ENCODE measurements at regions not wholly inside any gene's neighbourhood (a gene's known extent, or its start where the extent isn't known, plus 50 kb on each side); places are given as distances from the start of the nearest gene placed in this dataset.

- no peak overlapping the region for H2BK20ac ChIP-seq (ENCODE audit: low read depth, low read length, poor library complexity, severe bottlenecking)
- Mint-ChIP-seq H3K27me3 (ENCODE audit: low read depth) (peaks cover 3% of the 10 kb centered on the region), H3K9me3 (no peaks in the 10 kb centered on the region; a peak in 1 of 5 replicates), H3K27ac (peak overlapping the region in 2 of 3 experiments; percentile 24 to 25; a peak in 2 of 7 replicates), H3K4me3 (no peak overlapping the region), H3K36me3 (ENCODE audit: insufficient read depth in 1 of 3, low read depth in 3 of 3) (no peaks in the 10 kb centered on the region), H3K4me1 (peaks cover 7 to 9% of the 10 kb centered on the region in 2 experiments)
- peaks cover 5% of the 10 kb centered on the region; the same call in 1 of the 2 replicates for H3K4me1 ChIP-seq (ENCODE audit: insufficient read depth, low read length)
- no peak overlapping the region for H3K18ac ChIP-seq (ENCODE audit: insufficient read length, low read depth, low read length)
- H3K9ac ChIP-seq (ENCODE audit: extremely low read depth, insufficient read length, low read length): no peak overlapping the region
- no peak for TF ChIP-seq CTCF (conservative IDR thresholded peaks at IDR 0.05)
- no peak overlapping the region for H4K5ac ChIP-seq (ENCODE audit: insufficient read length, low read depth, low read length)
- no peak overlapping the region for H2BK5ac ChIP-seq (ENCODE audit: insufficient read length, low read length)
- H3K56ac ChIP-seq (ENCODE audit: insufficient read length, low read depth, low read length): no peak overlapping the region
- H2BK12ac ChIP-seq (ENCODE audit: insufficient read length, low read depth, low read length): no peak overlapping the region
- H3K79me1 ChIP-seq (ENCODE audit: insufficient read depth, low read depth, low read length, poor library complexity, severe bottlenecking): no peaks in the 10 kb centered on the region
- H2AFZ ChIP-seq (ENCODE audit: low read length): no peak overlapping the region
- H3K9me3 ChIP-seq (ENCODE audit: control insufficient read depth, low read depth, low read length): no peaks in the 10 kb centered on the region
- H3K4ac ChIP-seq (ENCODE audit: low read depth, low read length): no peak overlapping the region
- no peaks in the 10 kb centered on the region for H4K20me1 ChIP-seq (ENCODE audit: control insufficient read depth, insufficient read depth, insufficient read length)
- H3K27me3 ChIP-seq (ENCODE audit: insufficient read depth, low read length): no peaks in the 10 kb centered on the region
- no peak overlapping the region for H3K27ac ChIP-seq (ENCODE audit: insufficient read length, low read depth, low read length)
- H4K91ac ChIP-seq (ENCODE audit: insufficient read length, low read depth, low read length): no peak overlapping the region
- no peaks in the 10 kb centered on the region for H3K23me2 ChIP-seq (ENCODE audit: insufficient read length, low read depth, low read length, poor library complexity, severe bottlenecking)
- H3K14ac ChIP-seq (ENCODE audit: insufficient read depth, low read length): no peak overlapping the region
- H3T11ph ChIP-seq (ENCODE audit: low read length): no peak overlapping the region
- no CpG with 5 or more reads among the region's 5 CpGs for WGBS (ENCODE audit: extremely low coverage, insufficient read length, low lambda C conversion rate)
- H2BK120ac ChIP-seq (ENCODE audit: low read depth, low read length, poor library complexity, severe bottlenecking): no peak overlapping the region
- DNase-seq: no peak
- H3K79me2 ChIP-seq (ENCODE audit: insufficient read depth, low read length): no peaks in the 10 kb centered on the region
- H3K4me2 ChIP-seq (ENCODE audit: insufficient read depth, insufficient read length, low read length): no peak overlapping the region
- H3K23ac ChIP-seq (ENCODE audit: insufficient read length, low read depth, low read length): no peak overlapping the region
- H2BK15ac ChIP-seq (ENCODE audit: low read depth, low read length): no peak overlapping the region
- H2AK5ac ChIP-seq (ENCODE audit: insufficient read length, low read length): no peak overlapping the region
- no peak overlapping the region for H4K8ac ChIP-seq (replicated peaks; ENCODE audit: insufficient read length, low read depth, low read length)
Measured at GRCh38 chr5:101677961-101678360, 618.1 kb downstream of the SLCO4C1 start.

Measured in H9 (cell line).